Fibroblast of lung (primary cell): ENCODE measurements at regions not wholly inside any gene's neighbourhood (a gene's known extent, or its start where the extent isn't known, plus 50 kb on each side); places are given as distances from the start of the nearest gene placed in this dataset.

ENCODE experiments used
- DNase-seq, 2 donors: peaks; one replicate each; pipeline versions ENCODE4 v3.0.0 to v3.0.0-alpha.2; 2010; ENCODE audit warnings: low read depth in 2 of 2
- H2AFZ ChIP-seq: 2 replicates; pipeline ENCODE4 v1.5.1; 2012; ENCODE audit warnings: low read length, control low read depth, inconsistent platforms
- H3K27ac ChIP-seq: 2 replicates; pipeline ENCODE4 v1.5.1; 2011; ENCODE audit warnings: low read length, control low read depth; ENCODE audit not compliant: insufficient read depth
- H3K27me3 ChIP-seq: 2 replicates; pipeline ENCODE4 v1.5.1; 2011; ENCODE audit warnings: mild to moderate bottlenecking, low read length; ENCODE audit not compliant: control insufficient read depth, insufficient read depth
- H3K36me3 ChIP-seq: 2 replicates; pipeline ENCODE4 v1.5.1; 2011; ENCODE audit warnings: low read length; ENCODE audit not compliant: control insufficient read depth, insufficient read depth
- H3K4me1 ChIP-seq: 2 replicates; pipeline ENCODE4 v1.5.1; 2011; ENCODE audit warnings: low read length; ENCODE audit not compliant: control insufficient read depth, insufficient read depth; ENCODE audit errors: extremely low read depth
- H3K4me2 ChIP-seq: 2 replicates; pipeline ENCODE4 v1.5.1; 2011; ENCODE audit warnings: low read length, control low read depth; ENCODE audit not compliant: insufficient read depth; ENCODE audit errors: extremely low read depth
- H3K4me3 ChIP-seq, 4 experiments: fragments of 200-600 bp in 1 of 4; sonication (generic) in 1 of 4; replicated peaks in 1 of 4; 2 replicates each; pipeline ENCODE4 v1.5.1; 2011 to 2016; ENCODE audit warnings: low read length in 4 of 4, low read depth in 3 of 4, mild to moderate bottlenecking in 3 of 4, control low read depth in 2 of 4, inconsistent platforms in 1 of 4, mixed read lengths in 1 of 4; ENCODE audit not compliant: insufficient read depth in 1 of 4; ENCODE audit errors: control extremely low read depth in 1 of 4
- H3K79me2 ChIP-seq: 2 replicates; pipeline ENCODE4 v1.5.1; 2012; ENCODE audit warnings: mild to moderate bottlenecking, low read length, inconsistent platforms; ENCODE audit not compliant: control insufficient read depth, insufficient read depth
- H3K9ac ChIP-seq: 2 replicates; pipeline ENCODE4 v1.5.1; 2011; ENCODE audit warnings: mild to moderate bottlenecking, low read length, control low read depth; ENCODE audit not compliant: insufficient read depth
- H3K9me3 ChIP-seq: 2 replicates; pipeline ENCODE4 v1.5.1; 2012; ENCODE audit warnings: low read depth, low read length; ENCODE audit not compliant: control insufficient read depth, insufficient read depth
- H4K20me1 ChIP-seq: 2 replicates; pipeline ENCODE4 v1.5.1; 2011; ENCODE audit warnings: low read length; ENCODE audit not compliant: control insufficient read depth, insufficient read depth; ENCODE audit errors: extremely low read depth
- CTCF ChIP-seq, 2 donors: IDR thresholded peaks in 1 of 2; conservative IDR thresholded peaks in 1 of 2; 1 replicate in 1 of 2; 2 replicates in 1 of 2; pipeline ENCODE4 v1.5.1; 2011 to 2012; ENCODE audit warnings: low read length in 2 of 2, control low read depth in 1 of 2, inconsistent platforms in 1 of 2, low read depth in 1 of 2, mild to moderate bottlenecking in 1 of 2
- EZH2 ChIP-seq: IDR thresholded peaks from 2 replicates; pipeline ENCODE4 v1.5.1; 2012; ENCODE audit warnings: low read length, control low read depth, mild to moderate bottlenecking; ENCODE audit errors: missing control alignments

GRCh38 chr2:67532387-67532786 lies 135.3 kb downstream of the ETAA1 start:
- no peak overlapping the region for H3K9ac ChIP-seq
- no peaks in the 10 kb centered on the region for H3K27me3 ChIP-seq
- no peak overlapping the region for H2AFZ ChIP-seq
- H3K79me2 ChIP-seq = no peaks in the 10 kb centered on the region
- H3K4me3 ChIP-seq = no peak overlapping the region
- DNase-seq = no peak
- H3K27ac ChIP-seq = no peak overlapping the region
- H4K20me1 ChIP-seq = no peaks in the 10 kb centered on the region
- H3K9me3 ChIP-seq = no peaks in the 10 kb centered on the region
- H3K36me3 ChIP-seq = no peaks in the 10 kb centered on the region
- H3K4me1 ChIP-seq = no peaks in the 10 kb centered on the region
- TF ChIP-seq EZH2 (no peak), CTCF (conservative IDR thresholded peaks at IDR 0.05 in 1 of 2, IDR thresholded peaks at IDR 0.05 in 1 of 2; ENCODE audit: low read depth in 1 of 2, low read length in 2 of 2) (no peak)
- H3K4me2 ChIP-seq = no peak overlapping the region

- H3K79me2 ChIP-seq = no peaks in the 10 kb centered on the region
- no peaks in the 10 kb centered on the region for H3K9me3 ChIP-seq
- no peak overlapping the region for H3K9ac ChIP-seq
- H3K4me2 ChIP-seq = no peak overlapping the region
- DNase-seq = no peak
- H3K36me3 ChIP-seq = no peaks in the 10 kb centered on the region
- no peaks in the 10 kb centered on the region for H3K27me3 ChIP-seq
- H2AFZ ChIP-seq = no peak overlapping the region
- H3K4me1 ChIP-seq = no peaks in the 10 kb centered on the region
- no peaks in the 10 kb centered on the region for H4K20me1 ChIP-seq
- H3K27ac ChIP-seq = no peak overlapping the region
- H3K4me3 ChIP-seq = no peak overlapping the region
- no peak for TF ChIP-seq CTCF (conservative IDR thresholded peaks at IDR 0.05 in 1 of 2, IDR thresholded peaks at IDR 0.05 in 1 of 2; ENCODE audit: low read depth in 1 of 2, low read length in 2 of 2)
- TF ChIP-seq EZH2 = no peak
Measured at GRCh38 chr2:67534745-67535144, 137.6 kb downstream of the ETAA1 start.

GRCh38 chr2:67540962-67541361 lies 143.8 kb downstream of the ETAA1 start:
- Histone ChIP-seq H3K4me2 (no peak overlapping the region), H3K36me3 (no peaks in the 10 kb centered on the region), H2AFZ (no peak overlapping the region), H3K4me1 (no peaks in the 10 kb centered on the region), H3K79me2 (no peaks in the 10 kb centered on the region), H4K20me1 (no peaks in the 10 kb centered on the region), H3K9me3 (no peaks in the 10 kb centered on the region), H3K27me3 (no peaks in the 10 kb centered on the region), H3K4me3 (no peak overlapping the region), H3K27ac (no peak overlapping the region), H3K9ac (no peak overlapping the region)
- no peak for DNase-seq
- no peak for TF ChIP-seq CTCF (conservative IDR thresholded peaks at IDR 0.05 in 1 of 2, IDR thresholded peaks at IDR 0.05 in 1 of 2; ENCODE audit: low read depth in 1 of 2, low read length in 2 of 2)
- no peak for TF ChIP-seq EZH2
